SK-N-MC (cell line): ENCODE measurements at regions not wholly inside any gene's neighbourhood (a gene's known extent, or its start where the extent isn't known, plus 50 kb on each side); places are given as distances from the start of the nearest gene placed in this dataset.
"Not testable (repeated sequence)": the region's sequence is repeated elsewhere in the genome, so short reads cannot be mapped to it uniquely, and the experiment has no call there.

Experiments
- DNase-seq: peaks from one replicate; pipeline ENCODE4 v3.0.0-alpha.2; 2011; ENCODE audit warnings: low read depth, low spot score
- H3K27ac ChIP-seq: fragments of 200-600 bp; sonication (generic); 2 replicates; pipeline ENCODE4 v1.5.1; 2016; ENCODE audit warnings: mixed run types
- H3K36me3 ChIP-seq: fragments of 200-600 bp; sonication (generic); 2 replicates; pipeline ENCODE4 v1.6.1; 2017; ENCODE audit warnings: antibody characterized with exemption, low read length, mixed read lengths; ENCODE audit not compliant: insufficient read depth
- H3K4me3 ChIP-seq: fragments of 200-600 bp; sonication (generic); 2 replicates; pipeline ENCODE4 v1.5.1; 2016
- H3K9ac ChIP-seq: fragments of 200-600 bp; sonication (generic); 2 replicates; pipeline ENCODE4 v1.8.0; 2017; ENCODE audit warnings: mixed run types, mixed read lengths; ENCODE audit not compliant: insufficient read length
- H3K9me3 ChIP-seq: fragments of 200-600 bp; sonication (generic); 2 replicates; pipeline ENCODE4 v1.6.1; 2017; ENCODE audit warnings: low read depth, mild to moderate bottlenecking, antibody characterized with exemption, low read length, moderate library complexity, mixed read lengths
- EZH2 ChIP-seq: fragments of 200-600 bp; sonication (generic); IDR thresholded peaks from one replicate; pipeline ENCODE4 v1.6.1; 2017; ENCODE audit warnings: antibody characterized with exemption
- FOXP2 ChIP-seq: optimal IDR thresholded peaks from 2 replicates; pipeline ENCODE3; 2011; ENCODE audit warnings: mild to moderate bottlenecking, moderate library complexity; ENCODE audit not compliant: insufficient read depth; ENCODE audit errors: extremely low read length, control extremely low read depth
- POLR2AphosphoS5 ChIP-seq: IDR thresholded peaks from 2 replicates; pipeline ENCODE4 v1.6.1; 2012; ENCODE audit warnings: mild to moderate bottlenecking, low read depth, low read length, borderline replicate concordance

GRCh38 chr21:20440338-20440737 lies 557.9 kb upstream of the NCAM2 start:
- H3K4me3 ChIP-seq: no peak overlapping the region
- no peak for DNase-seq
- no peak overlapping the region for H3K9ac ChIP-seq
- no peaks in the 10 kb centered on the region for H3K9me3 ChIP-seq
- TF ChIP-seq EZH2 (no peak), FOXP2 (no peak), POLR2AphosphoS5 (no peak)
- H3K36me3 ChIP-seq: no peaks in the 10 kb centered on the region
- no peak overlapping the region for H3K27ac ChIP-seq

- no peak for DNase-seq
- Histone ChIP-seq H3K9me3 (no peaks in the 10 kb centered on the region), H3K27ac (no peak overlapping the region), H3K4me3 (no peak overlapping the region), H3K9ac (no peak overlapping the region), H3K36me3 (no peaks in the 10 kb centered on the region)
- TF ChIP-seq EZH2 (no peak), POLR2AphosphoS5 (no peak), FOXP2 (no peak)
Measured at GRCh38 chr21:20443558-20444155, 554.6 kb upstream of the NCAM2 start.

GRCh38 chr21:20445971-20446370 lies 552.2 kb upstream of the NCAM2 start:
- H3K27ac ChIP-seq: no peak overlapping the region
- no peak overlapping the region for H3K4me3 ChIP-seq
- TF ChIP-seq EZH2: no peak
- no peak for TF ChIP-seq POLR2AphosphoS5
- no peaks in the 10 kb centered on the region for H3K36me3 ChIP-seq
- H3K9me3 ChIP-seq: no peaks in the 10 kb centered on the region
- no peak overlapping the region for H3K9ac ChIP-seq
- no peak for DNase-seq

- no peak overlapping the region for H3K27ac ChIP-seq
- TF ChIP-seq FOXP2 (no peak), EZH2 (no peak), POLR2AphosphoS5 (no peak)
- H3K9me3 ChIP-seq: no peaks in the 10 kb centered on the region
- H3K9ac ChIP-seq: no peak overlapping the region
- no peaks in the 10 kb centered on the region for H3K36me3 ChIP-seq
- H3K4me3 ChIP-seq: no peak overlapping the region
- DNase-seq: no peak
Measured at GRCh38 chr21:20451046-20451445, 547.2 kb upstream of the NCAM2 start.

DNA sequence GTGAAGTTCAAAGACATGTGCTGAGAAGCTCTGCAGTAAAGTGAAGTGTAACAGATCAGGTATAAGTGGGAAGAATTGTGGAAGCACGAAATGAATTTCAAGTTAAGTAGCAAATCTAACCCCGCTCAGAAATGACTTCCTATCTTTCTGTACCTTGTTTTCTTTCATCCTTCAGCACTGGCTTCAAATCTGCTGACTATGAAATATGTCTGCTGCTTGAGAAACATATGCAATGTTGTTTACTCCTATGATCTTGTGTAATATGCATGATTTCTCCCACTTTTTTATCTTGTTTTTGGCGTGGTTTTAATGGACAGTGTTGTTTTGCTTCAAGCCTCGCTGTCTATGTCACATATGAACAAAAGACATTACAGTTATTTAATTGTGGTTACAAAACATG lies 545.3 kb upstream of the NCAM2 start:
- TF ChIP-seq FOXP2: no peak
- TF ChIP-seq EZH2: no peak
- TF ChIP-seq POLR2AphosphoS5: no peak
- no peaks in the 10 kb centered on the region for H3K9me3 ChIP-seq
- no peaks in the 10 kb centered on the region for H3K36me3 ChIP-seq
- H3K4me3 ChIP-seq: no peak overlapping the region
- H3K9ac ChIP-seq: no peak overlapping the region
- no peak overlapping the region for H3K27ac ChIP-seq
- DNase-seq: no peak

DNA sequence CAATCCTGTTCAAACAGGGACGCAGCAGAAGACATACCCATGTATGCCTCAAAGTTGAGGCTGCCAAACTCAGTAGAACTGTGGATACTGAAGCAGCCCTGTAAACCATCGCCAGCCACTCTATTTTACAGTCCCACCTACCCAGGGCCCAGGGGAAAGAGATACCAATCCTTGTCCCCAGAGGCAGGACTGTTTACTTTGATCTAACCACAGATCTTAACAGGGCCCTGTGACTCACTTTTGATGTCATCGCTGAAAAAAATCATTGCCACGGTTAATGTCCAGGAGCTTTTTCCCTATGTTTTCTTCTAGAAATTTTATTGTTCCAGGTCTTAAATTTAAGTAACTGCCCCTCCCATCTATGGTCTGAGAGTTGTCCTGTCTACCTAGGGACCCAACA lies 538.4 kb upstream of the NCAM2 start:
- Histone ChIP-seq H3K27ac (no peak overlapping the region), H3K9ac (no peak overlapping the region), H3K36me3 (no peaks in the 10 kb centered on the region), H3K9me3 (no peaks in the 10 kb centered on the region; the same call in 1 of the 2 replicates), H3K4me3 (no peak overlapping the region)
- no peak for TF ChIP-seq FOXP2
- no peak for DNase-seq

DNA sequence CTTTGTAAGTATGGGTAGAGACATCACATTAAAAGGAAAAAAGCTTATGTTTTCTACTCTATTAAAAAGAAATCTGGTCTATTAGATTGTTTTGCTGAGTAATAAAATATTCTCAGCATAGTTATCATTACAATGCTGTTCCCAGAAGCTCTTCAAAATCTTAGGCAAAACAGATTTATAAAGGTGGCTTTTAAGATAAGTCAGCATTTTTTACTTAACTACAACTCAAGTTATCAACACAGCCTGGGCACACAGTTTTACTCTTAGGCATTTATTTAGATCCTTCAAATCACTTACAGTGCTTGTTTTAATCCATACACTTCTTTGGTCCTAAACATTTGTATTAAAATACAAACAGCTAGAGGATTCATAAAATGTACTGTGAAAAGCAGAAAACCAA lies 534.8 kb upstream of the NCAM2 start:
- no peak overlapping the region for H3K27ac ChIP-seq
- no peak overlapping the region for H3K9ac ChIP-seq
- no peak overlapping the region for H3K4me3 ChIP-seq
- H3K36me3 ChIP-seq: no peaks in the 10 kb centered on the region
- no peak for TF ChIP-seq POLR2AphosphoS5
- no peak for TF ChIP-seq FOXP2
- DNase-seq: no peak
- no peaks in the 10 kb centered on the region; the same call in 1 of the 2 replicates for H3K9me3 ChIP-seq

DNA sequence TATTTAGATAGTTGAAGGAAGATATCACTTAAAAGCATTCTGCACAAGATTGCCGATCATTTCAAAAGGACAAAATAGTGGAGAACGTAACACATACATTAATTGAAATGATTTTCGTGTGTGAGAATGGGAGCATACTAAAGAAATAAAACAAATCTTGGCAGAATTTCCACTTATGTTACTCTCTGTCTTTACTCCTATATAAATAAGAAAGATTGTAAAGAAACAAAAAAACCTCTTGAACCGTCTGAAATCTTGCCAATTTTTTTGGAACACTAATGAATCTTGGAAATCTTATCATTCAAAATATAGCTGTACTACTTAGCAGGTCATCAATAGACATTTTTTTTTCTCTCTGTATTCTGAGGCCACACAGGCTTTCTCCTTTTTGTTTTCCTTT lies 528.8 kb upstream of the NCAM2 start:
- no peaks in the 10 kb centered on the region for H3K9me3 ChIP-seq
- no peak for DNase-seq
- TF ChIP-seq POLR2AphosphoS5 (no peak), FOXP2 (no peak), EZH2 (no peak)

DNA sequence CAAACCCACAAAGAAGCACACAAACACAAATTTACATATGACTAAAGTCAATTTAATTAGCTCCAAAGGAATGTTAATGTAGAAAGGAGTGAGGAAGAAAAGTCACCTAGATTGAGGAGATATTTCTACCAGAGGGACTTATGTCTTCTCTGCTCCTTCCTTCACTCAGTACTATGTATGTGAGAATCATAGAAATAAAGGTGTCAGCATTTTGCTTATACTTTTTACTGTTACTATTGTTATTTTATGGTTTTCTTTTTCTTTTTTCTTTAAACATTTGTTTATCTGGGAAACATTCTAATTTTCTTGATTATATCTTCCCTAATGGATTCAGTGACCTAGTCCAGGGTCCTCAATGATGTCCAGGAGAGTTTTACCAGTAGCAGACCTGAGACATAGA lies 511.9 kb upstream of the NCAM2 start:
- Histone ChIP-seq H3K9ac (no peak overlapping the region), H3K27ac (no peak overlapping the region), H3K36me3 (no peaks in the 10 kb centered on the region), H3K9me3 (no peaks in the 10 kb centered on the region), H3K4me3 (no peak overlapping the region)
- TF ChIP-seq FOXP2 (no peak), EZH2 (no peak), POLR2AphosphoS5 (no peak)
- DNase-seq: no peak

More for the DNA sequence above, 528.8 kb upstream of the NCAM2 start:
- no peak overlapping the region for H3K27ac ChIP-seq
- no peaks in the 10 kb centered on the region for H3K36me3 ChIP-seq
- no peak overlapping the region for H3K9ac ChIP-seq
- no peak overlapping the region for H3K4me3 ChIP-seq

GRCh38 chr21:20502915-20503314 lies 495.3 kb upstream of the NCAM2 start:
- not testable (repeated sequence) for H3K9me3 ChIP-seq, H3K36me3 ChIP-seq, H3K9ac ChIP-seq, H3K4me3 ChIP-seq, DNase-seq, H3K27ac ChIP-seq
